ENCODE measurements at regions not wholly inside any gene's neighbourhood (a gene's known extent, or its start where the extent isn't known, plus 50 kb on each side); places are given as distances from the start of the nearest gene placed in this dataset.

DNA sequence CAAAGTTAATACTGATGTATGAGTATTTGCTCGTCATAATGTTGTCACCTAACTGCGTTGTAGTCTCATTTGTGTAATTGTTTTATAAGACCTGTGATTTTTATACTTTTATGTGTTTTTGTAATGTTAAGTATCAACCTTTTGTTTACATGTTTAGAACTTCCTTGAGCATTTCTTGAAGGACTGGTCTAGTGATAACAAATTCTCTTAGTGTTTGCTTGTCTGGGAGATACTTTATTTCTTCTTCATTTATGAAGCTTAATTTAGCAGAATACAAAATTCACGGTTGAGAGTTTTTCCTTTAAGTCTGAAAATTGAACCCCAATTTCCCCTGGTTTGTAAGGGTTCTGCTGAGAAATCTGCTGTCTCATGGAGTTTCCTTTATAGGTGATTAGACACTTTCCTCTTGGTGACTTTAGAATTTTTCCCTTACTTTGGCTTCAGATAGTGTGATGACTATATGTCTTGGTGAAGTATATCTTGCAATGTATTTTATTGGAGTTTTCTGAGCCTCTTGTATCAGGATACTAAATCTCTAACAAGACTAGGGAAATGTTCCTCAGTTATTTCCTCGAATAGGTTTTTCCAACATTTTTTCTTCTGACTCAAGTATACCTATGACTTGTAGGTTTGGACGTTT lies 154.9 kb downstream of the WDR11 start:
- in situ Hi-C loops (cut with HindIII; ENCODE audit: low pct_unique_long_range_greater_than_20kb, low sequenced_read_pairs) = no loop called here
- DNase-seq (ENCODE audit: low read depth) = no peak

DNA sequence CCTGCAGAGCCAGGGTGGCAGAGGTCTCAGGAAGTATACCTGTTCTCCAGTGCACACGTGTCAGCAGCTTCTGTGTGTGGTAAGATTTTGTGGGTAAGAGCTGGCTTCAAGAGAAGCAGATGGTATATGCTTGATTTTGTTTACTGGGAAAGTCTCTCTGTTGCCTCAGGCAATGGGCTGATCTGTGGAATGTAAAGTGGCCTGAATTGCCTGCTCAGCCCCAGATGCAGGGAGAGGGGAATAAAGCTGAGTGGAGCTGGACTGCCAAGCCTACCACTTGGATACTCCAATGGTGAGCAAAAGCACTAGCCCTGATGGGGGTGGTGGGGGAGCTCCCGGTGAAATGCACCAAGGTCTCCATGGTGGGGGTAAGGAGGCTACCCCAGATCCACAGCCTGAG lies 156.1 kb downstream of the WDR11 start:
- DNase-seq (ENCODE audit: low read depth) = no peak
- in situ Hi-C loops (cut with HindIII; ENCODE audit: low pct_unique_long_range_greater_than_20kb, low sequenced_read_pairs) = no loop called here

DNA sequence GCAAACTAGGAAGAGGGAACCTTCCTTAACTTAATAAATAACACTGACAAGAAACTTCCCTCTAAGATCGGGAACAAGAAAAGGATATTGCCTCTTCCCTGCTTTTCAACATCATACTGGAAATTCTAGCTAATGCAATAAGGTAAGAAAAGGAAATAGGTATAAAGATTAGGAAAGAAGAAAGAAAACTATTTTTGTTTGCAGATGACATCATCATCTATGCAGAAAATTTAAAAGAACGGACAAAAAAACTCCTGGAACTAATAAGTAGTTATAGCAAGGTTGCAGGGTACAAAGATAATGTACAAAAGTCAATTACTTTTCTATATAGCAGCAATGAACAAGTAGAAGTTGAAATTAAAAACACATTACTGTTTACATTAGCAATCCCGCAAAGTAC lies 164.8 kb downstream of the WDR11 start:
- DNase-seq (ENCODE audit: low read depth) = no peak
- in situ Hi-C loops (cut with HindIII; ENCODE audit: low pct_unique_long_range_greater_than_20kb, low sequenced_read_pairs) = no loop called here

DNA sequence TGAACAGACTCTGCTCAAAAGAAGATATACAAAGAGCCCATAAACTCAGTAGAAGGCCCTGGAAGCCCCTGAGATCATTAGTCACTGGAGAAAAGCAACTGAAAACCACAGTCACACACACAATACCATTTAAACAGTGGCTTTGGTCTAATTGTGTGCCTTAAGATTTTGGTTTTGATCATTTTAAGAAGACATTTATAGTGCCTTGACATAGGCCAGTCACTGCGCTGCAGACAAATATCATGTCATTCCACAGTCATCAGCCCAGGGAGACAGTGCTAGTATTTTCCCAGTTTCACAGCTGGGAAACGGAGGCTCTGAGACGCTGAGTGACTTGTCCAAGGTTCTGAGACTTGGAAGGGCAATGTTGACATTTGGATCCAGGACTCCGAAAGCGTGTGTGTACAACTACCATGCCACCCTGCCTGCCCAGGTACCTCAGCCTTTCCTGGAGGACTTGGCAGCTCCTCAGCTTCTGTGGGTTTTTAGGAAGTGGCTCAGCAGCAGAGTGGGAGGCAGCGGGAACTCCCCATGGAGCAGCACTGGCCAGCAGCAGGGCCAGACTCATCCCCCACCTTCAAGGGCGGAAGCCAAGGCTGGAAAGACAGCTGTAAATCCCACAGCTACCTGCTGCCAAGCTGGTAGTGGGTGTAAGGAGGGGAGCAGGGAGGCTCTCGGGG lies 173.9 kb downstream of the WDR11 start:
- in situ Hi-C loops (cut with HindIII; ENCODE audit: low pct_unique_long_range_greater_than_20kb, low sequenced_read_pairs) = no loop called here

DNA sequence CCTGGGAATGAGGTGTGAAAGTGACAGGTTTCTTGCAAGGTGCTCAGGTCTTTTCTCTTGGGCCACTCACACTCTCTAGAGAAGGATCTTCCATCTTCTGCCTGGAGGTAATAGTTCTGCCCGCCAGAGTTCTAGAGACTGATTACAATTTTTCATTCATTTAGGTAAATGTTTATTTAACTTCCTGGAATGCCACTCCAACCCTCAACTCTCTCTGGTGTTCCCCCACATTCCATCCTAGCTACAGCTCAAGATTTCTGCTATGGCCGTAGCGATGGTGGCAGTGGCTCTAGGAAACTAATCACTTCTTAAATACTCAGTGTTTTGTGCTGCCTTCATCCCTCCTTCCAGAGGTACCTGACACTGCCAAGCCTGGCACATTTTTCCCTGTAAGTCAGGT lies 174.6 kb downstream of the WDR11 start:
- DNase-seq (ENCODE audit: low read depth) = no peak
- in situ Hi-C loops (cut with HindIII; ENCODE audit: low pct_unique_long_range_greater_than_20kb, low sequenced_read_pairs) = no loop called here

More for the DNA sequence above, 173.9 kb downstream of the WDR11 start:
- no peak for DNase-seq (ENCODE audit: low read depth)

DNA sequence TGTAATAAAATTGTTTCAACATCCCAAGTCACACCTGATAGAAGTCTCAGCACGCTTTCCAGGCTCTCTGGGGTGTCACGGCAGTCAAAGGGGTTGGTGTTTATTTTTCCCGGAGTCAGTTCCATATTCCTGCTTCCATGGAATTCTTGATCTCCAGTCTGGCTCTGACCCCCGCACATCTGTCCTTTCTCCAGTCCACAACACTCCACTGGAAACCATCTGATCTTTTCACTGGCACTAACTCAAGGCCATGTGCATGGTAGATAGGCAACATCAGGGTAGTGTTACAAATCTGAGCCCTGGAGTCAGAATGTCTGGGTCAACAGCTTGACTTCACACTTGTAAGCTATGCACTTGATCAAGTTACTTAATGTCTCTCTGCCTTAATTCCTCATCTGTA lies 176.2 kb downstream of the WDR11 start:
- no peak for DNase-seq (ENCODE audit: low read depth)
- in situ Hi-C loops (cut with HindIII; ENCODE audit: low pct_unique_long_range_greater_than_20kb, low sequenced_read_pairs) = no loop called here

DNA sequence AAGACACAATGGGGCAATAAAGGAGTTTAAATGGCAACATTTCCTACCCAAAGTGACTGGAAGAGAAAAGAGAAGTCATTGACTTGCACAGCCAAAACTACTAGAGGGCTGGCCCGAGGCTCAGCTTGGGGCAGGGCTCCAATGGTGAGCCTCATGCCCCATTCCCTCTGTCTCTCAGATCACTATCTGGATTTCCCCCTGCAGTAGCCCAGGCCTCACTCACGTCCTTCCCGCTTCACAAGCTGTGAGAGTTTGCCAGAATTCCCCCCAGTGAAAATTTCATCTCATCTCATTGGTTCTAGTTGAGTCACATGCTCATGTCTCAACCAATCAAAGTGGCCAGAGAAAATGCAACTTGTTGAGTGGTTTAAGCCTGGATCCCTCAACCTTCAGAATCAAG lies 181.3 kb downstream of the WDR11 start:
- DNase-seq (ENCODE audit: low read depth) = no peak
- in situ Hi-C loops (cut with HindIII; ENCODE audit: low pct_unique_long_range_greater_than_20kb, low sequenced_read_pairs) = no loop called here

DNA sequence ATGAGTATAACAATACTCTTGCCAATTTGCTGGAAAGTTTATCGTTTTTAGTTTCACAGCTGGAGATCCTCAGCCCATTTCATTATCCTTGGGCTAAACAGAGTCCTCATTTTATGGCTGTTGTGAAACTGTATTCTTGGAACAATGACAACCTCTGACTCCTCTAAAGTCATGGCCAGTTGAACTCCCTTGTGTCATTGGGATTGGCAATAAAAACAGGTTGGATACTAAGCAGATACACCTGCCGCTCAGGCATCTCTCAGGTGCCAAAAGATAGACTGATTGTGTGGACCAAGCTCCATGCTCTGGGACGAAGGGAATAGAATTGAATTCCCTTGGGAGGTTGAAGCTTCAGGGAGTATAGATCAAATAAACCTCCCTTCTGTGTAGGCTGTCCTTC lies 182.2 kb downstream of the WDR11 start:
- in situ Hi-C loops (cut with HindIII; ENCODE audit: low pct_unique_long_range_greater_than_20kb, low sequenced_read_pairs) = no loop called here
- no peak for DNase-seq (ENCODE audit: low read depth)

DNA sequence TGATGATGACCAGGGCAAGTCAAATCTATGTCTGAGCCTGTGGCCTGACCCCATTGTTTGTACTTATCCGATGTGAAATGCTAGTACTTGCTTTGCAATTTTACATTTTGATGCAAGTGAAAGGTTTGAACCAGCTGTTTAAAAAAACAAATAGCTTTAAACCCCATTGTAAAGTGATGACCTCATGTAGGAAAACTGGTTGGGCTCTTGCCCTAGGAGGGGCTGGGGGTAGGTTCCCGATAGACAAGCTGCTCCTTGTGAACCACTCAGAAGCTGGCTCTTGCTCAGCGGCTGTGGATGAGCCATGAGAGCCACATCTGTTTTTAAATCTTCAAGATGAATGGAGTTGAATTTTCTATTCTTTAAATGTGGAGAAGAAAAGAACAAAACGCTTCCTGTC lies 185.3 kb downstream of the WDR11 start:
- in situ Hi-C loops (cut with HindIII; ENCODE audit: low pct_unique_long_range_greater_than_20kb, low sequenced_read_pairs) = no loop called here
- DNase-seq (ENCODE audit: low read depth) = no peak

DNA sequence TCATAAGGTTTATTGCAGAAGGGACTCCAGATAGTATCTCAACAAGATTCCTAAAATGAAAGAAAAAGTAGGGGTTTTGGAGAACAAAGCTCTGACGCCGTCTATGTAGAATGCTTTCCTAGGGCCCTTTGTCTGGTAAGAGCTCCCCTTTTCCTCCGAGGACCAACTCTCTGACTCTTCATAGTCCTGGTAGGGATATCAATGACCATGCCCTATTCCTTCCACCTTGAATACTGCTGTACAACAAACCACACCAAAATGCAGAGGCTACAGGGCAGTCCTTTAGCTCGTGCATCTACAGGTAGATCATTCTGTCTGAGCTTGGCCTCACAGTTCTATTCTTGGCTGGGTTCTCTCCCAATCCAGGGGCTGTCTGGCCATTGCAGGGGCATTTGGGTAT lies 190.3 kb downstream of the WDR11 start:
- in situ Hi-C loops (cut with HindIII; ENCODE audit: low pct_unique_long_range_greater_than_20kb, low sequenced_read_pairs) = no loop called here
- no peak for DNase-seq (ENCODE audit: low read depth)

DNA sequence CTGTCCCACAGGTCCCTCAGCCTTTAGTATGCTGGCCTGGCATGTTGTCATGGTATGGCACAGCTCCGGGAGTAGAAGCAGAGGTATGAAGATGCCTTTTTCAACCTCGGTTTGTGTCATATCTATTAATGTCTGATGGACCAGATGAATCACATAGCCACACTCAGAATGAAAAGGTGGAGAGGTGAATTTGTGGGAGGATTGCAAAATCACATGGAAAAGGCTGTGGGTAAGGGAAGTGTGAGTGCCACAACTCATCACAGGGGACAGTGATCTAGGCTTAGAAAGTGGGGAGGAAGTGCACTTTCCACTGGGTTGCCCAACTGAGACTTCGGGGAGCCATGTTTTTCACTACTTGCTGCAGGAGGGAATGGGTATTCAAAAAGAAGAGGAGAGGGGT lies 190.7 kb downstream of the WDR11 start:
- in situ Hi-C loops (cut with HindIII; ENCODE audit: low pct_unique_long_range_greater_than_20kb, low sequenced_read_pairs) = no loop called here
- no peak for DNase-seq (ENCODE audit: low read depth)

DNA sequence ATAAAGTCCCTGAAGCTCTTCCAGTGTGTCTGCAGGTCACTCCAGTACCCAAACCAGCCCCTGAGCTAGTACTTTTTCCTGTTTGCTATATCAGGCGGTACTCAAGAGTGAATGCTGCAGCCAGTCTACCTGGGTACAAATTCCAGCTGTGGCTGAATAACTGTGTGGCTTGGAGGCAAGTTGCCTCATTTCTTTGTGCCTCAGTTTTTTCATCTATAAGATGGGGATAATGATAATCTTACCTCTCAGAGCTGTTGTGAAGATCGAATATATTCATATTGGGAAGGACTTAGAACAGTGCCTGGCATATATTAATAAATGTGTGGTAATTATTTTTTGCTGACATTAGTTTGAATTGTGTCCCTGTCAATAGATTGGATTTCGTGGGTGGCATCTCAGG lies 191.2 kb downstream of the WDR11 start:
- in situ Hi-C loops (cut with HindIII; ENCODE audit: low pct_unique_long_range_greater_than_20kb, low sequenced_read_pairs) = no loop called here
- no peak for DNase-seq (ENCODE audit: low read depth)

DNA sequence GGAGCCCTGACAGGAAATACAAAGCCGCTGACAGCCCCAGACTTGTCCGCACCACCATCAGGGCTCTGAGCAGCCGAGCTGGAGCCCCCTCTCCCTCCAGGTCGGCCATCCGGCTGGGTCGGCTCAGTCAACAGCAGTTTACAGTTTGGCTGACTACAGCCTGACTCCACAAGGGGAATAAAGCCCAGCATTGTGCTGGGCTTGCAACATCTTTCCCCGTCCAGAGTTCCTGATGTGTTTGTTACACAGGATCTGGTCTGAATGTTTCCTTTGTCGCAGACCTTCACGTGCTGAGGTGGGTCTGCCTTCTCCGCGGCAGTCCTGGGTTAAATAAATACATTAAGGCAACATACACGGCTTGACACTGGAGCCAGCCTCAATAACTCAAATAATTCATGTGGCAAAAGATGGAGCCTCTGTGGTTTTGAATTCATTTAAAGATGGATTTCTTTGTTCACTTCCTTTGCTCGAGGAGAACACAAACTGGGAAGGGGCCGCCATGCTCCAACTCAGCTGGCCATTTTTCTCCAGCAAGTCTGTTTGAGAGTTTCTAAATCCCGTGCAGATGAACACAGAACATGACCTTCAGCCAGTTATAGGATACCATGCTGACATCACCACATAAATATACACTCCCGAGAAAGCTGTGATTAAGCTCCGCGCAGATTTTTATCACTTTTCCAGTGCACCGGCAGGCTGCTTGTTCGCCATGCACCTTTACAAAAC lies 192.1 kb downstream of the WDR11 start:
- in situ Hi-C loops (cut with HindIII; ENCODE audit: low pct_unique_long_range_greater_than_20kb, low sequenced_read_pairs) = no loop called here
- DNase-seq (ENCODE audit: low read depth) = no peak

DNA sequence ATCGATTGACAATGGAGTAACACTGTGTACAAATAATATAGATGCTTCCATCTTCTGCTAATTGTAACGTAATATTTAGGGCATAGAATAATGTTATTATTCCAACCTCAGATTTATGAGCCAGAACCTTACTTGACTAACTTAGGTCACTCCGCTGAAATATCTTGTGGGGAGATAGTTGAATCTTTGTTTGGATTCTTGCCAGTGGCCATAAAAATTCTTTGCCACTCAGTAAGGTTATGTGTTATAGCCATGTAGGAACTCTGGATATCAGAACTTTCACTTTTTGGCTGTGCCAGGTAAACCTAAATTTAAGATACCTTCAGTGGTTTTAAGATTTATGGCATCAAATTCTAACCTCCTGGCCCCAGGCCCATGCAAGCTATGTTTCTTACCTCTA lies 197.6 kb downstream of the WDR11 start:
- in situ Hi-C loops (cut with HindIII; ENCODE audit: low pct_unique_long_range_greater_than_20kb, low sequenced_read_pairs) = no loop called here
- DNase-seq (ENCODE audit: low read depth) = no peak

DNA sequence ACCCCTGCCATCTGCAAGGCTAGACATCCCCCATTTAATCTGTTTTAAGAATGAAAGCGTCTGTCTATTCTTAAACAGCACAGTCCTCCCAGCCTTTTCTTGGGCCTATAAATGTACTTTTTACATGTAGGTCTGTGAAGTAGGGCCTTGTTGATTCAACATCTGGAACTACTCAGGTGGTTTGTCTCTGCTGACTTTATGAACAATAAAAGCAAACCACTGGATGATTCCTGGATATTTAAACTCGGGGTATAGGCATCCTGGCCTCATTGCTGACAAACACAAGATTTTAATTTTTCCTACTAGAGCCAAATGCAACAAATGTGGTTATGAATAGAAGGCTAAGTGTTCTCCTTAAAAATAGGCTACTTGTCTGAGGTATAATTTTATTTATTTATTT lies 198.3 kb downstream of the WDR11 start:
- DNase-seq (ENCODE audit: low read depth) = no peak
- in situ Hi-C loops (cut with HindIII; ENCODE audit: low pct_unique_long_range_greater_than_20kb, low sequenced_read_pairs) = no loop called here

DNA sequence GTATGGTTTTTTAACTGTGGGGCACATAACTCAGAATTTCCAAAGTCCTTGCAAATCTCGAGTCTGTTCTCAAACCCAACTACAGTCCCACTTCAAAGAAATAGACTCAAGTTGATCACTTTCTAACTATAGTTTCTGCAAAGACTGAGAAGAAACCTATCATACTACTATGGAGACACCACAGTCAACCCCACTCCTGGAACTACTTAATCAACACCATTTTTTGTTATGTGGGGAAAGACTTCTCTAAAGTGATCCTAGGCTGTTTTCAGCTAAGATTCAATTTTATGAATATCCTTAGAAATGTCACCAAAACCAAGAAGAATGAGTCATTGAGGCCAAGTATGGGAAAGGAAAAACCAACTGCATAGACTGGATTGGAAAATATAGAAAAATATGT lies 198.8 kb downstream of the WDR11 start:
- no peak for DNase-seq (ENCODE audit: low read depth)
- in situ Hi-C loops (cut with HindIII; ENCODE audit: low pct_unique_long_range_greater_than_20kb, low sequenced_read_pairs) = no loop called here

DNA sequence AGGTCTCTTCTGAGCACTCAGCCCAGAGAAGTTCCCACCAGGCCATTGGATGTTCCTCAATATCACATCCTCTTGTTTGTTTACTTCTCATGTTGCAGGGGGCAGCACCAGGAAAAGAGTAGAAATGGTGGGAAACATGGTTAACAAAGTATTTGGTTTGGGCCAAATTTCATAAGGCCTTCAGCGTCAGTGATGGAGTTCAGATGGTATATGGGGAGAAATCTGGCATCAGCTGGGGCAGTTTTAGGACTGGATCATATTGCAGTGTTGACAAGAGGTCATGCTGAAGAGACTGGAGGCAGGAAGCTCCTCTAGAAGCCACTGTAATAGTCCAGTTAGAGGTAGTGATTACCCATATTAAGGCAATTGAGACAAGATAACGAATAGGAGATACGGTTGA lies 200.0 kb downstream of the WDR11 start:
- in situ Hi-C loops (cut with HindIII; ENCODE audit: low pct_unique_long_range_greater_than_20kb, low sequenced_read_pairs) = no loop called here
- no peak for DNase-seq (ENCODE audit: low read depth)

DNA sequence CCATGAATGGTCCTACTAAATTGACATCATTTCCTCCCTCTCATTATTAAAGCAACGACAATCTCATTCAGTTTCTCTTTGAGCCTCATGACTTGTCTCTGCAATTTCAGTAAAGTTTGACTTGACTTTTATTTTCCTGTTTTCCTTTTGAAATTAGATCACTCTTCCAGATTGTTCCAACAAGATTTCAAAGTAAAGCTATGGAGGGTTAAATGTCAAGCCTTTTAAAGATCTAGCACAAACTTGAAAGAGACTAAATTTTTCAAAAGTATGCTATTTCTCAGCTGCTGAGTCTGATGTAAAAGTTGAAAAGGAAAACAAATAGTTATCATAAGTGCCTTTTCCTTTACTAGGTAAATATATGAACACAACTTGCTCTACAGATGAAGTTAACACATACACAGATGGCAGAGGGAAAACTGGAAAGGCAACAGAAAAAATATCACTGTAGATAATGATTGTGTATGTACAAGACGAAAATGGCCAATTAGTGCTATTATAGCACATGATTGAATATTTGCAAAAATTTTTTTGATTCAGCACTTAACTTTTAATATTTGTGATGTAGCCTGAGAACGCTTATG lies 200.6 kb downstream of the WDR11 start:
- in situ Hi-C loops (cut with HindIII; ENCODE audit: low pct_unique_long_range_greater_than_20kb, low sequenced_read_pairs) = no loop called here
- DNase-seq (ENCODE audit: low read depth) = no peak

DNA sequence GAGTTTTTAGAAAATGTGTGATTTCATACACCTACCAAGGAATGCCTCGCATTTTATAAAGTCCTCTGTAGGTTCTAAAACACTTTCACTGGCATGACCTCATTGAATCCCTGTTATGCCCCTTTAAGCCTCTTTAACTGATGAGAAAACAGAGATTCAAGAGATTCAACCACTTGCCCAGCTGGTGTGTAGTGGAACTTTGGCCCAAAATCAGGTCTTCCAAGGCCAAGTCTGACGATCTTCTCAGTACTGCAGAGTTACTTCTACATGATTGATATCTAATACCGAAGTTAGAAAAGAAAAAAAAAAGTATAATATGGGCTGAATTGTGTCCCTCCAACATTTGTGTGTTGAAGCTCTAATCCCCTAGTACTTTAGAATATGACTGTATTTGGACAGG lies 202.0 kb downstream of the WDR11 start:
- in situ Hi-C loops (cut with HindIII; ENCODE audit: low pct_unique_long_range_greater_than_20kb, low sequenced_read_pairs) = no loop called here
- no peak for DNase-seq (ENCODE audit: low read depth)

Measured in Caki2 (cell line).